OCI-LY7 (cell line): ENCODE measurements at regions not wholly inside any gene's neighbourhood (a gene's known extent, or its start where the extent isn't known, plus 50 kb on each side); places are given as distances from the start of the nearest gene placed in this dataset.

Source experiments
- BruUV-seq: library from RNA; stranded (reverse); fragments of 400-500 nt; replicated peaks from 2 replicates; lab custom pipeline; 2021; lab: Mats Ljungman, UMichigan
- CTCF ChIA-PET: fragments of 300-600 bp; sonication (Branson Sonifier 250); formaldehyde crosslinking; loops from one replicate; lab custom pipeline; 2022; ENCODE audit warnings: antibody characterized with exemption; ENCODE audit not compliant: unreplicated experiment; lab: Charles Lee
- POLR2A ChIA-PET: fragments of 300-600 bp; sonication (Branson Sonifier 250); formaldehyde crosslinking; loops from one replicate; lab custom pipeline; 2022; ENCODE audit warnings: antibody characterized with exemption; lab: Charles Lee
- DNase-seq: peaks from one replicate; pipeline ENCODE4 v3.0.0-alpha.2; 2015; ENCODE audit warnings: low spot score
- H2AFZ ChIP-seq: fragments of 200-600 bp; sonication (generic), shearing (Covaris generic); 2 replicates; pipeline ENCODE4 v1.6.1; 2014; ENCODE audit warnings: mild to moderate bottlenecking, antibody characterized with exemption, low read length, moderate library complexity
- H3K27ac ChIP-seq: fragments of 200-600 bp; sonication (generic); 2 replicates; pipeline ENCODE4 v1.5.1; 2014; ENCODE audit warnings: mixed run types, low read depth, mild to moderate bottlenecking, moderate library complexity, low read length, inconsistent platforms; ENCODE audit not compliant: poor library complexity, severe bottlenecking
- H3K36me3 ChIP-seq: fragments of 200-600 bp; sonication (generic); 2 replicates; pipeline ENCODE4 v1.6.1; 2014; ENCODE audit warnings: mild to moderate bottlenecking, antibody characterized with exemption, low read length, moderate library complexity, mixed read lengths; ENCODE audit not compliant: insufficient read depth
- H3K4me1 ChIP-seq: fragments of 200-600 bp; sonication (generic); 2 replicates; pipeline ENCODE4 v1.5.1; 2014; ENCODE audit warnings: mild to moderate bottlenecking, low read length; ENCODE audit not compliant: insufficient read depth, poor library complexity, severe bottlenecking
- H3K4me2 ChIP-seq: fragments of 200-600 bp; sonication (generic); 2 replicates; pipeline ENCODE4 v1.6.1; 2014; ENCODE audit warnings: mild to moderate bottlenecking, low read length
- H3K4me3 ChIP-seq: fragments of 200-600 bp; sonication (generic); 2 replicates; pipeline ENCODE4 v1.5.1; 2014; ENCODE audit warnings: mild to moderate bottlenecking, low read depth, low read length; ENCODE audit not compliant: poor library complexity, severe bottlenecking
- H3K79me2 ChIP-seq: fragments of 200-600 bp; sonication (generic); 2 replicates; pipeline ENCODE4 v1.6.1; 2016; ENCODE audit warnings: low read depth, mild to moderate bottlenecking, low read length, moderate library complexity, mixed read lengths; ENCODE audit not compliant: insufficient read depth
- H3K9me2 ChIP-seq: fragments of 200-600 bp; sonication (generic); 2 replicates; pipeline ENCODE4 v1.6.1; 2016; ENCODE audit warnings: mild to moderate bottlenecking, low read length, mixed read lengths; ENCODE audit not compliant: insufficient read depth
- H3K9me3 ChIP-seq: fragments of 200-600 bp; sonication (generic); 2 replicates; pipeline ENCODE4 v1.6.1; 2014; ENCODE audit warnings: mild to moderate bottlenecking, mixed run types, low read length, mixed read lengths
- H4K20me1 ChIP-seq: fragments of 200-600 bp; sonication (generic); 2 replicates; pipeline ENCODE4 v1.6.1; 2014; ENCODE audit warnings: mild to moderate bottlenecking, antibody characterized with exemption, low read length, moderate library complexity, mixed read lengths; ENCODE audit not compliant: insufficient read depth
- CTCF ChIP-seq: fragments of 200-600 bp; sonication (generic); conservative IDR thresholded peaks from 2 replicates; pipeline ENCODE4 v1.5.1; 2014; ENCODE audit warnings: mild to moderate bottlenecking, antibody characterized with exemption, low read length, moderate library complexity, mixed read lengths
- EZH2phosphoT487 ChIP-seq: fragments of 200-600 bp; sonication (generic); IDR thresholded peaks from 2 replicates; pipeline ENCODE4 v1.6.1; 2018; ENCODE audit warnings: low read depth, borderline replicate concordance, mild to moderate bottlenecking, mixed run types, antibody characterized with exemption, low read length, moderate library complexity, mixed read lengths
- intact Hi-C: fragments of 100-400 bp; cut with micrococcal nuclease; formaldehyde crosslinking; loops from one replicate; pipeline ENCODE4 v1.10.0; 2022; ENCODE audit not compliant: unreplicated experiment

DNA sequence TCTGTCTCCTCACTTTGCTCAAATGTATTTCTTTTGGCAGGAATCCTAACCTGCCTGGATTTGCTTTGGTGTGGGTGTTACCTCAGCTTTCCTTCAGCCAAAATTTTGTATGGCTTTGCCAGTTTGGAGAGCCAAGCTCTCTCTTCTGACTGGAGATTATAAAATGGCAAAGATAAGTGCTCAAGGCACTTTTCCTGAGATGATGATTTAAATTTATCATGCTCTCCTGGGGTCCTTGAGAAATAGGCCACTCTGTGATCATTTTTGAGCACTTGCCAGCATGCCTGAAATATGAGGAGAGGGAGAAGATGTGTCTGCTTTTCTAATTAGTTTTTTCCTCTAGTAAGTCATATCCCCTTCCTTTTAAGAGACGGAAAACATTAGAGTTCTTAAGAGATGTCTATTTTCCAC, 683.0 kb downstream of the SLC4A3 start:
- Histone ChIP-seq H4K20me1 (no peaks in the 10 kb centered on the region), H3K4me1 (no peaks in the 10 kb centered on the region), H3K4me2 (no peak overlapping the region), H3K9me3 (no peaks in the 10 kb centered on the region), H3K79me2 (no peaks in the 10 kb centered on the region), H3K4me3 (no peak overlapping the region), H2AFZ (no peak overlapping the region), H3K9me2 (no peaks in the 10 kb centered on the region), H3K27ac (no peak overlapping the region), H3K36me3 (no peaks in the 10 kb centered on the region)
- ChIA-PET POLR2A (no interaction called here), CTCF (no interaction called here)
- DNase-seq = no peak
- intact Hi-C loops = no loop called here
- BruUV-seq = no TSS peak
- TF ChIP-seq EZH2phosphoT487 = no peak
- TF ChIP-seq CTCF = no peak

GRCh38 chr2:220315098-220315823, 687.8 kb downstream of the SLC4A3 start:
- no TSS peak for BruUV-seq
- Histone ChIP-seq H4K20me1 (no peaks in the 10 kb centered on the region), H3K27ac (no peak overlapping the region), H2AFZ (no peak overlapping the region), H3K36me3 (no peaks in the 10 kb centered on the region), H3K9me2 (no peaks in the 10 kb centered on the region), H3K9me3 (no peaks in the 10 kb centered on the region), H3K4me1 (no peaks in the 10 kb centered on the region), H3K79me2 (no peaks in the 10 kb centered on the region), H3K4me3 (no peak overlapping the region), H3K4me2 (no peak overlapping the region)
- ChIA-PET CTCF (no interaction called here), POLR2A (no interaction called here)
- intact Hi-C loops = no loop called here
- TF ChIP-seq CTCF = no peak
- TF ChIP-seq EZH2phosphoT487 = no peak
- DNase-seq = no peak

GRCh38 chr2:220318037-220318436, 690.6 kb downstream of the SLC4A3 start:
- intact Hi-C loops = no loop called here
- BruUV-seq = no TSS peak
- H3K36me3 ChIP-seq = no peaks in the 10 kb centered on the region
- no peak overlapping the region for H2AFZ ChIP-seq
- TF ChIP-seq CTCF = no peak
- TF ChIP-seq EZH2phosphoT487 = no peak
- no peaks in the 10 kb centered on the region for H4K20me1 ChIP-seq
- H3K79me2 ChIP-seq = no peaks in the 10 kb centered on the region
- no peak for DNase-seq
- H3K4me1 ChIP-seq = no peaks in the 10 kb centered on the region
- no peaks in the 10 kb centered on the region for H3K9me3 ChIP-seq
- H3K4me2 ChIP-seq = no peak overlapping the region
- POLR2A ChIA-PET = no interaction called here
- CTCF ChIA-PET = no interaction called here
- H3K4me3 ChIP-seq = no peak overlapping the region
- no peak overlapping the region for H3K27ac ChIP-seq
- no peaks in the 10 kb centered on the region for H3K9me2 ChIP-seq
